A549 (cell line): ENCODE measurements at regions not wholly inside any gene's neighbourhood (a gene's known extent, or its start where the extent isn't known, plus 50 kb on each side); places are given as distances from the start of the nearest gene placed in this dataset.

Source experiments
- ATOH8 ChIP-seq: fragments of 250-450 bp; sonication (Bioruptor Pico); IDR thresholded peaks from 2 replicates; pipeline ENCODE4 v1.5.0; 2020; ENCODE audit warnings: low read depth, mild to moderate bottlenecking, moderate library complexity
- ESRRA ChIP-seq: fragments of 150-350 bp; IDR thresholded peaks from 2 replicates; pipeline ENCODE4 v1.6.1; 2014; ENCODE audit warnings: mild to moderate bottlenecking, low read length, borderline replicate concordance
- MAZ ChIP-seq: fragments of 150-350 bp; IDR thresholded peaks from 2 replicates; pipeline ENCODE4 v1.6.1; 2014; ENCODE audit warnings: antibody characterized with exemption, low read depth, low read length, borderline replicate concordance
- TF ChIP-seq, protein P1 (sequence below): fragments of >200 bp; sonication (Bioruptor Twin); formaldehyde crosslinking; IDR thresholded peaks from 3 replicates; pipeline ENCODE4 v1.5.1; 2016

GRCh38 chr15:93432474-93432873 lies 343.5 kb upstream of the RGMA start:
- TF ChIP-seq, protein P1, sequence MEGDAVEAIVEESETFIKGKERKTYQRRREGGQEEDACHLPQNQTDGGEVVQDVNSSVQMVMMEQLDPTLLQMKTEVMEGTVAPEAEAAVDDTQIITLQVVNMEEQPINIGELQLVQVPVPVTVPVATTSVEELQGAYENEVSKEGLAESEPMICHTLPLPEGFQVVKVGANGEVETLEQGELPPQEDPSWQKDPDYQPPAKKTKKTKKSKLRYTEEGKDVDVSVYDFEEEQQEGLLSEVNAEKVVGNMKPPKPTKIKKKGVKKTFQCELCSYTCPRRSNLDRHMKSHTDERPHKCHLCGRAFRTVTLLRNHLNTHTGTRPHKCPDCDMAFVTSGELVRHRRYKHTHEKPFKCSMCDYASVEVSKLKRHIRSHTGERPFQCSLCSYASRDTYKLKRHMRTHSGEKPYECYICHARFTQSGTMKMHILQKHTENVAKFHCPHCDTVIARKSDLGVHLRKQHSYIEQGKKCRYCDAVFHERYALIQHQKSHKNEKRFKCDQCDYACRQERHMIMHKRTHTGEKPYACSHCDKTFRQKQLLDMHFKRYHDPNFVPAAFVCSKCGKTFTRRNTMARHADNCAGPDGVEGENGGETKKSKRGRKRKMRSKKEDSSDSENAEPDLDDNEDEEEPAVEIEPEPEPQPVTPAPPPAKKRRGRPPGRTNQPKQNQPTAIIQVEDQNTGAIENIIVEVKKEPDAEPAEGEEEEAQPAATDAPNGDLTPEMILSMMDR, result no peak
- TF ChIP-seq ATOH8 (CRISPR knock-in tag), result no peak
- no peak for TF ChIP-seq ESRRA
- no peak for TF ChIP-seq MAZ
